ENCODE measurements at regions not wholly inside any gene's neighbourhood (a gene's known extent, or its start where the extent isn't known, plus 50 kb on each side); places are given as distances from the start of the nearest gene placed in this dataset.

DNA sequence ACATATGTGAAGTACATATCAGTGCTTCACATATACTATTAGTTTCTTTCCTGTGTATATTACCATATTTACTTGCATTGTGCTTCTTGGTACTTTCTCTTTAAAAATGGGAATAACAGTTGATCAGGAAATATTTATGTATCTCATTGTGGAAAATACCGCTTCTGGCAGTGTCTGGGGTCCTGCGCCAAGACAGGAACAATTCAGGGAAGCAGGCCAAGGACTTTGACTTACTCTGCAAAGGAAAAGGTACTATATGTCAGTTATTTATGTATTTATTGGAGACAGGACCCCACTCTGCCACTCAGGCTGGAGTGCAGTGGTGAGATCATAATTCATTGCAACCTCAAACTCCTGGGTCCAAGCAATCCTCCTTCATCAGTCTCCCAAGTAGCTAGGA is 57.7 kb upstream of the NBEA start:
- TF ChIP-seq POLR2A (IDR thresholded peaks at IDR 0.05; ENCODE audit: extremely low read depth, insufficient read length) (no peak), MYC (IDR thresholded peaks at IDR 0.05; ENCODE audit: low read depth, low read length) (no peak)
- TF ChIP-seq, protein P1, sequence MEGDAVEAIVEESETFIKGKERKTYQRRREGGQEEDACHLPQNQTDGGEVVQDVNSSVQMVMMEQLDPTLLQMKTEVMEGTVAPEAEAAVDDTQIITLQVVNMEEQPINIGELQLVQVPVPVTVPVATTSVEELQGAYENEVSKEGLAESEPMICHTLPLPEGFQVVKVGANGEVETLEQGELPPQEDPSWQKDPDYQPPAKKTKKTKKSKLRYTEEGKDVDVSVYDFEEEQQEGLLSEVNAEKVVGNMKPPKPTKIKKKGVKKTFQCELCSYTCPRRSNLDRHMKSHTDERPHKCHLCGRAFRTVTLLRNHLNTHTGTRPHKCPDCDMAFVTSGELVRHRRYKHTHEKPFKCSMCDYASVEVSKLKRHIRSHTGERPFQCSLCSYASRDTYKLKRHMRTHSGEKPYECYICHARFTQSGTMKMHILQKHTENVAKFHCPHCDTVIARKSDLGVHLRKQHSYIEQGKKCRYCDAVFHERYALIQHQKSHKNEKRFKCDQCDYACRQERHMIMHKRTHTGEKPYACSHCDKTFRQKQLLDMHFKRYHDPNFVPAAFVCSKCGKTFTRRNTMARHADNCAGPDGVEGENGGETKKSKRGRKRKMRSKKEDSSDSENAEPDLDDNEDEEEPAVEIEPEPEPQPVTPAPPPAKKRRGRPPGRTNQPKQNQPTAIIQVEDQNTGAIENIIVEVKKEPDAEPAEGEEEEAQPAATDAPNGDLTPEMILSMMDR (IDR thresholded peaks at IDR 0.05; ENCODE audit: low read depth, low read length), result no peak
- TF ChIP-seq, protein P2, sequence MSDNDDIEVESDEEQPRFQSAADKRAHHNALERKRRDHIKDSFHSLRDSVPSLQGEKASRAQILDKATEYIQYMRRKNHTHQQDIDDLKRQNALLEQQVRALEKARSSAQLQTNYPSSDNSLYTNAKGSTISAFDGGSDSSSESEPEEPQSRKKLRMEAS (IDR thresholded peaks at IDR 0.05; ENCODE audit: low read depth, low read length), result no peak
- DNase-seq (ENCODE audit: low read depth), result no peak
- H3K4me3 ChIP-seq (ENCODE audit: low read depth, low read length), result no peak overlapping the region

DNA sequence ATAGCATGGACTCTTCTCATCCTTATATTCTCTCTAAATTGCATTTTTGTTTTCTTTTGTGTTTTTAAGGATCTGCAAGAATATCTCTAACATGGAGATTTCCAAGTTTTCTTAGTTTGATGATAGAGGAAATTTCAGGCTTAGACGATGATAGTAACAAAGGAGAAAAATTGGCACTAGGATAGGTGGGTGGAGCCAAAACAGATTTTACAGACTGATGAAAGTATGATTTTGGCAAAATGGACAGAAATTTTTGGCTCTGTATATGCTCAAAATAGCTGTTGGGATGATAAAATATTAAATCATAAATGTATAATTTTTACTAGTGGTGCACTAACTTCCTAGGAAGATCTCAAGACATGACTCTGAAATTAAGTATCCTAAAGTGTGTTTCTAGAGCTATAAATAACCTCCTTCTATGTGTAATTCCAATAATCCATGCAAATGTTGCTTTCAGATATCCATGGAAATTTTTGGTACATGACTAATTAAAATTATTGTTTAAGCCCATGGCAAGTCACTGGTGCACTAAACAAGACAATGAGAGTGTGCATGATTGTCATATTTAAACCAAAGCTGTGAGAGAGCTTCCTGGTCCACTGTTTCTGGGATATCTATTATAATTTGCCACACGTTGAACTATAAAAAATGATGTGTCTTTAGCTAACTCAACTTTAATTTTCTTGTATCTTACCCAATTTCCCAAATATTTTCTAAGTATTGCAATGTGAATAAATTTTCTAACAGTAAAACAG is 55.8 kb upstream of the NBEA start:
- DNase-seq (ENCODE audit: low read depth), result no peak
- H3K4me3 ChIP-seq (ENCODE audit: low read depth, low read length), result no peak overlapping the region
- TF ChIP-seq, protein P2 (IDR thresholded peaks at IDR 0.05; ENCODE audit: low read depth, low read length), result no peak
- TF ChIP-seq POLR2A (IDR thresholded peaks at IDR 0.05; ENCODE audit: extremely low read depth, insufficient read length), result no peak
- TF ChIP-seq MYC (IDR thresholded peaks at IDR 0.05; ENCODE audit: low read depth, low read length), result no peak
- TF ChIP-seq, protein P1 (IDR thresholded peaks at IDR 0.05; ENCODE audit: low read depth, low read length), result no peak

DNA sequence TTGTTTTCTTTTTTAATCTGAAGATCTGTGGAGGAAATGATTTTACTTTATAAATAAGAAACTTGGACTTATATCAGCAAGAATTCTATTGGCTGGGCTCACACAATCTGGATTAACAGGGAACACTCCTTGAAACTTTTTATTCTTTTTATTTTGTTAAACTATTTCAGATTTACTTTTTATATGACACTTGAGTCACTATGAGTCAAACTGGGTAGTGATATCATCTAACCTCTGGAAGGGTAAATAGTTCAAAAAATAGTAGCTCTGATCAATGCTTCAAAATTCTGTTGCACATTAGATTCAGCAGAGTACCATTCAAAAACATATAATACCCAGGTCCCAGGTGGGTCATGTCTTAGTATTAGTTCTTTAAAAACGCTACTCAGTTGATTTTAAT is 55.1 kb upstream of the NBEA start:
- DNase-seq (ENCODE audit: low read depth), result no peak
- H3K4me3 ChIP-seq (ENCODE audit: low read depth, low read length), result no peak overlapping the region
- TF ChIP-seq MYC (IDR thresholded peaks at IDR 0.05; ENCODE audit: low read depth, low read length) (no peak), POLR2A (IDR thresholded peaks at IDR 0.05; ENCODE audit: extremely low read depth, insufficient read length) (no peak)
- TF ChIP-seq, protein P2 (IDR thresholded peaks at IDR 0.05; ENCODE audit: low read depth, low read length), result no peak
- TF ChIP-seq, protein P1 (IDR thresholded peaks at IDR 0.05; ENCODE audit: low read depth, low read length), result no peak
